Endothelial cell of umbilical vein (primary cell): ENCODE measurements at regions not wholly inside any gene's neighbourhood (a gene's known extent, or its start where the extent isn't known, plus 50 kb on each side); places are given as distances from the start of the nearest gene placed in this dataset.

Experiments used
- BruUV-seq: library from RNA; stranded (reverse); fragments of 400-500 nt; replicated peaks from 2 replicates; lab custom pipeline; 2021; lab: Mats Ljungman, UMichigan
- CTCF ChIA-PET: fragments of 300-600, 350-600 bp; sonication (Branson Sonifier 250); formaldehyde crosslinking; loops from one replicate; lab custom pipeline; 2021; ENCODE audit warnings: antibody characterized with exemption, inconsistent platforms; lab: Charles Lee
- POLR2A ChIA-PET: fragments of 300-600, 350-600 bp; sonication (Branson Sonifier 250); formaldehyde crosslinking; loops from one replicate; lab custom pipeline; 2021; ENCODE audit warnings: antibody characterized with exemption, inconsistent platforms; lab: Charles Lee
- DNase-seq: peaks from one replicate; pipeline ENCODE4 v3.0.0-alpha.2; 2011; ENCODE audit warnings: low read depth, low spot score
- FAIRE-seq: peaks from 2 replicates; lab custom pipeline; 2011; peaks lifted over from hg19 to GRCh38; lab: Jason Lieb, UNC
- H2AFZ ChIP-seq: 2 replicates; pipeline ENCODE4 v1.6.0; 2012; ENCODE audit warnings: low read depth, low read length, control low read depth, inconsistent platforms
- H3K27ac ChIP-seq: 2 replicates; pipeline ENCODE4 v1.5.1; 2011; ENCODE audit warnings: low read depth, mild to moderate bottlenecking, control low read depth, low read length, moderate library complexity; ENCODE audit not compliant: insufficient read depth
- H3K27me3 ChIP-seq, 2 experiments: 2 replicates each; pipeline versions ENCODE4 v1.6.0 to v1.6.1; 2011; ENCODE audit warnings: low read length in 2 of 2, mixed read lengths in 1 of 2; ENCODE audit not compliant: control insufficient read depth in 2 of 2, insufficient read depth in 2 of 2
- H3K36me3 ChIP-seq, 2 experiments: 2 replicates in 1 of 2; 3 replicates in 1 of 2; pipeline ENCODE4 v1.5.1; 2011; ENCODE audit warnings: low read length in 2 of 2, mild to moderate bottlenecking in 1 of 2, moderate library complexity in 1 of 2; ENCODE audit not compliant: control insufficient read depth in 2 of 2, insufficient read depth in 2 of 2; ENCODE audit errors: extremely low read depth in 1 of 2
- H3K4me1 ChIP-seq: 3 replicates; pipeline ENCODE4 v1.5.1; 2011; ENCODE audit warnings: mild to moderate bottlenecking, low read length; ENCODE audit not compliant: control insufficient read depth, insufficient read depth; ENCODE audit errors: extremely low read depth
- H3K4me2 ChIP-seq: 2 replicates; pipeline ENCODE4 v1.6.1; 2011; ENCODE audit warnings: low read length, control low read depth, mixed read lengths; ENCODE audit not compliant: insufficient read depth
- H3K4me3 ChIP-seq, 3 experiments: fragments of 200-600 bp in 1 of 3; sonication (generic), shearing (Covaris generic) in 1 of 3; replicated peaks in 1 of 3; 2 replicates each; pipeline ENCODE4 v1.5.1; 2011 to 2016; ENCODE audit warnings: control low read depth in 3 of 3, low read length in 3 of 3, mild to moderate bottlenecking in 2 of 3, inconsistent platforms in 1 of 3, low read depth in 1 of 3, moderate library complexity in 1 of 3; ENCODE audit not compliant: insufficient read depth in 1 of 3
- H3K79me2 ChIP-seq: 2 replicates; pipeline ENCODE4 v1.6.0; 2012; ENCODE audit warnings: low read length, inconsistent platforms; ENCODE audit not compliant: control insufficient read depth, insufficient read depth
- H3K9ac ChIP-seq: replicated peaks from 2 replicates; pipeline ENCODE3; 2011; ENCODE audit warnings: low read length, control low read depth; ENCODE audit not compliant: insufficient read depth; ENCODE audit errors: extremely low read depth
- H3K9me1 ChIP-seq: replicated peaks from 3 replicates; pipeline ENCODE4 v1.6.0; 2011; ENCODE audit warnings: mild to moderate bottlenecking, low read length; ENCODE audit not compliant: control insufficient read depth, insufficient read depth; ENCODE audit errors: extremely low read depth
- H3K9me3 ChIP-seq: replicated peaks from 2 replicates; pipeline ENCODE4 v1.5.1; 2012; ENCODE audit warnings: low read length, inconsistent platforms; ENCODE audit not compliant: control insufficient read depth, insufficient read depth
- H4K20me1 ChIP-seq: replicated peaks from 2 replicates; pipeline ENCODE3; 2011; ENCODE audit warnings: mild to moderate bottlenecking, low read length; ENCODE audit not compliant: control insufficient read depth, insufficient read depth; ENCODE audit errors: extremely low read depth
- EZH2 ChIP-seq: IDR thresholded peaks from 2 replicates; pipeline ENCODE4 v1.6.1; 2012; ENCODE audit warnings: borderline replicate concordance, low read depth, mild to moderate bottlenecking, moderate library complexity, low read length, inconsistent platforms; ENCODE audit not compliant: severe bottlenecking
- FOS ChIP-seq: IDR thresholded peaks from 2 replicates; pipeline ENCODE4 v1.6.1; 2011; ENCODE audit warnings: mild to moderate bottlenecking, low read length, moderate library complexity, borderline replicate concordance; ENCODE audit not compliant: insufficient read depth
- GATA2 ChIP-seq: IDR thresholded peaks from 2 replicates; pipeline ENCODE4 v1.7.0; 2011; ENCODE audit warnings: low read depth, mild to moderate bottlenecking, moderate library complexity, mixed read lengths, low read length; ENCODE audit not compliant: insufficient read length, insufficient read depth
- JUN ChIP-seq: IDR thresholded peaks from 2 replicates; pipeline ENCODE4 v1.6.1; 2011; ENCODE audit warnings: borderline replicate concordance, low read depth; ENCODE audit not compliant: insufficient read length, insufficient read depth
- MYC ChIP-seq: IDR thresholded peaks from one replicate; pipeline ENCODE4 v1.6.1; 2011; ENCODE audit warnings: mild to moderate bottlenecking, low read depth, low read length
- POLR2A ChIP-seq: IDR thresholded peaks from 2 replicates; pipeline ENCODE4 v1.6.1; 2012; ENCODE audit warnings: low read depth, mild to moderate bottlenecking, control low read depth, low read length
- POLR2AphosphoS5 ChIP-seq: IDR thresholded peaks from 2 replicates; pipeline ENCODE4 v1.6.1; 2012; ENCODE audit warnings: low read depth, mild to moderate bottlenecking, control low read depth, low read length, moderate library complexity; ENCODE audit not compliant: insufficient read depth
- dilution Hi-C: fragments of 300-500 bp; cut with MboI; formaldehyde crosslinking; loops from one replicate; pipeline ENCODE4 v1.15.0; 2019; ENCODE audit warnings: low sequenced_read_pairs; ENCODE audit not compliant: extremely low pct_ligation_motif_present
- intact Hi-C: fragments of 100-400 bp; cut with micrococcal nuclease; formaldehyde crosslinking; loops from one replicate; pipeline ENCODE4 v1.10.0; 2022
- TF ChIP-seq, protein P1 (sequence below): IDR thresholded peaks from 2 replicates; pipeline ENCODE4 v1.6.1; 2011; ENCODE audit not compliant: insufficient read depth, insufficient read length
- TF ChIP-seq, protein P2 (sequence below), 2 donors: IDR thresholded peaks; 1 replicate in 1 of 2; 2 replicates in 1 of 2; pipeline ENCODE4 v1.5.1; 2011; ENCODE audit warnings: low read length in 2 of 2, mild to moderate bottlenecking in 2 of 2, moderate library complexity in 2 of 2, control low read depth in 1 of 2, inconsistent platforms in 1 of 2, low read depth in 1 of 2; ENCODE audit not compliant: insufficient read depth in 1 of 2; ENCODE audit errors: extremely low read depth in 1 of 2

DNA sequence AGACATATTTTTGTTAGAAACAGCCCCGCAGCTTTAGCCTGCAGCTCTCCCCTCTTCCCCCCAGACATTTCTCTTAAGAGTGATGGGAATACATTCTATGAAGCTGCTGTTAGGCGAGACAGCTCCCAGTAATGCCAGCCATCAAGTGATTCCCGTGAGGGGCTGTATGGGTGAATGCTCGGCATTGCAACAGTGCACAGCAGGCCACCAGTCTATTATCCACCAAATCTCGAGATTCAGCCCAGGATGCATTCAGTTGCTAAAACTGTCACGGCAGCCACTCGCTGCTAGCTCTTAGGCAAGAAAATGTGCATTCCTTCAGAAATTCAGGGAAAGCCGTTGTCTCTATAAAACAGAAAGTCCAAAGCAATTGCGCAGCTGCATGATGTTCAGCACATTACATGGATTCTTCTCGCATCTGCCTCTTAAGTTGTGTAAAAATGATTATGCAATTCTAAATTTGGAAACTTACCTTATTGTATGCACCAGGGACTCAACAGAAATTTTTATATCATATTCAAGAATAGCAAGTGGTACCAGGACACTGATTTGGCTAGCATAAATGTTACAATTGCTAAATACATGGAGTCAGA, 211.3 kb upstream of the ARL4C start:
- no TSS peak for BruUV-seq
- no peak overlapping the region for H3K4me3 ChIP-seq
- CTCF ChIA-PET: no interaction called here
- dilution Hi-C loops (no loop called here), intact Hi-C loops (no loop called here)
- H3K36me3 ChIP-seq: no peaks in the 10 kb centered on the region
- no peaks in the 10 kb centered on the region for H4K20me1 ChIP-seq
- TF ChIP-seq, protein P1, sequence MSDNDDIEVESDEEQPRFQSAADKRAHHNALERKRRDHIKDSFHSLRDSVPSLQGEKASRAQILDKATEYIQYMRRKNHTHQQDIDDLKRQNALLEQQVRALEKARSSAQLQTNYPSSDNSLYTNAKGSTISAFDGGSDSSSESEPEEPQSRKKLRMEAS: no peak
- TF ChIP-seq POLR2AphosphoS5 (no peak), POLR2A (no peak), JUN (no peak), MYC (no peak), GATA2 (no peak), FOS (no peak), EZH2 (no peak)
- TF ChIP-seq, protein P2, sequence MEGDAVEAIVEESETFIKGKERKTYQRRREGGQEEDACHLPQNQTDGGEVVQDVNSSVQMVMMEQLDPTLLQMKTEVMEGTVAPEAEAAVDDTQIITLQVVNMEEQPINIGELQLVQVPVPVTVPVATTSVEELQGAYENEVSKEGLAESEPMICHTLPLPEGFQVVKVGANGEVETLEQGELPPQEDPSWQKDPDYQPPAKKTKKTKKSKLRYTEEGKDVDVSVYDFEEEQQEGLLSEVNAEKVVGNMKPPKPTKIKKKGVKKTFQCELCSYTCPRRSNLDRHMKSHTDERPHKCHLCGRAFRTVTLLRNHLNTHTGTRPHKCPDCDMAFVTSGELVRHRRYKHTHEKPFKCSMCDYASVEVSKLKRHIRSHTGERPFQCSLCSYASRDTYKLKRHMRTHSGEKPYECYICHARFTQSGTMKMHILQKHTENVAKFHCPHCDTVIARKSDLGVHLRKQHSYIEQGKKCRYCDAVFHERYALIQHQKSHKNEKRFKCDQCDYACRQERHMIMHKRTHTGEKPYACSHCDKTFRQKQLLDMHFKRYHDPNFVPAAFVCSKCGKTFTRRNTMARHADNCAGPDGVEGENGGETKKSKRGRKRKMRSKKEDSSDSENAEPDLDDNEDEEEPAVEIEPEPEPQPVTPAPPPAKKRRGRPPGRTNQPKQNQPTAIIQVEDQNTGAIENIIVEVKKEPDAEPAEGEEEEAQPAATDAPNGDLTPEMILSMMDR (IDR thresholded peaks at IDR 0.05; ENCODE audit: extremely low read depth in 1 of 2, insufficient read depth in 1 of 2, low read depth in 1 of 2, low read length in 2 of 2): no peak
- POLR2A ChIA-PET: no interaction called here
- H3K79me2 ChIP-seq: no peaks in the 10 kb centered on the region
- H3K4me2 ChIP-seq: no peak overlapping the region
- no peak overlapping the region for H3K9ac ChIP-seq
- no peaks in the 10 kb centered on the region for H3K9me1 ChIP-seq
- FAIRE-seq: no peak
- no peak for DNase-seq
- no peaks in the 10 kb centered on the region for H3K9me3 ChIP-seq
- H2AFZ ChIP-seq: no peak overlapping the region
- no peak overlapping the region for H3K27ac ChIP-seq
- no peaks in the 10 kb centered on the region for H3K4me1 ChIP-seq
- peaks cover 0 to 16% of the 10 kb centered on the region in 2 experiments for H3K27me3 ChIP-seq
